H1 (cell line): ENCODE measurements at regions not wholly inside any gene's neighbourhood (a gene's known extent, or its start where the extent isn't known, plus 50 kb on each side); places are given as distances from the start of the nearest gene placed in this dataset.

Experiments used
- CTCF ChIA-PET: fragments of 300-600 bp; sonication (Branson Sonifier 250); formaldehyde crosslinking; loops from one replicate; lab custom pipeline; 2021; ENCODE audit not compliant: partially characterized antibody; lab: Charles Lee
- POLR2A ChIA-PET: fragments of 300-600 bp; sonication (Branson Sonifier 250); formaldehyde crosslinking; loops from one replicate; lab custom pipeline; 2021; ENCODE audit warnings: inconsistent platforms; ENCODE audit not compliant: partially characterized antibody; lab: Charles Lee
- DNase-seq, 2 experiments: peaks; one replicate each; pipeline versions ENCODE4 v3.0.0 to v3.0.0-alpha.2; 2010 to 2022; ENCODE audit warnings: low spot score in 2 of 2, low read depth in 1 of 2, mixed read lengths in 1 of 2
- FAIRE-seq: peaks from 2 replicates; lab custom pipeline; 2011; peaks lifted over from hg19 to GRCh38; lab: Jason Lieb, UNC
- H2AFZ ChIP-seq: 2 replicates; pipeline ENCODE4 v1.8.1; 2012; ENCODE audit warnings: low read length, inconsistent platforms
- H2AK5ac ChIP-seq: 2 replicates; pipeline ENCODE4 v1.6.1; 2013; ENCODE audit warnings: low read depth, low read length
- H2BK120ac ChIP-seq: replicated peaks from 2 replicates; pipeline ENCODE3; 2013; ENCODE audit warnings: low read depth, low read length, inconsistent platforms
- H2BK12ac ChIP-seq: 2 replicates; pipeline ENCODE4 v1.6.1; 2013; ENCODE audit warnings: low read depth, low read length
- H2BK15ac ChIP-seq: 2 replicates; pipeline ENCODE4 v1.6.1; 2013; ENCODE audit warnings: low read length
- H2BK20ac ChIP-seq: 2 replicates; pipeline ENCODE4 v1.6.1; 2013; ENCODE audit warnings: low read length
- H2BK5ac ChIP-seq: 2 replicates; pipeline ENCODE4 v1.6.1; 2013; ENCODE audit warnings: low read depth, low read length
- H3K14ac ChIP-seq: 2 replicates; pipeline ENCODE4 v1.6.1; 2013; ENCODE audit warnings: inconsistent platforms; ENCODE audit not compliant: insufficient read length
- H3K18ac ChIP-seq: 2 replicates; pipeline ENCODE4 v1.6.1; 2013; ENCODE audit warnings: low read length; ENCODE audit errors: extremely low read depth
- H3K23ac ChIP-seq: 2 replicates; pipeline ENCODE4 v1.6.1; 2013; ENCODE audit warnings: inconsistent platforms; ENCODE audit not compliant: insufficient read length
- H3K23me2 ChIP-seq: 2 replicates; pipeline ENCODE4 v1.6.1; 2013; ENCODE audit warnings: low read depth, low read length
- H3K27ac ChIP-seq: 2 replicates; pipeline ENCODE4 v1.6.1; 2011; ENCODE audit warnings: low read depth, low read length, inconsistent platforms
- H3K27me3 ChIP-seq, 4 experiments: replicated peaks in 1 of 4; 1 replicate in 1 of 4; 2 replicates in 3 of 4; pipeline versions ENCODE4 v1.6.1 to v1.8.1; 2011 to 2013; ENCODE audit warnings: low read length in 3 of 4, mild to moderate bottlenecking in 3 of 4, inconsistent platforms in 2 of 4, mixed read lengths in 2 of 4, moderate library complexity in 1 of 4; ENCODE audit not compliant: control insufficient read depth in 3 of 4, insufficient read depth in 3 of 4; ENCODE audit errors: extremely low read depth in 1 of 4
- H3K36me3 ChIP-seq, 4 experiments: 2 replicates each; pipeline versions ENCODE4 v1.6.1 to v1.8.1; 2011 to 2013; ENCODE audit warnings: mild to moderate bottlenecking in 4 of 4, low read length in 3 of 4, moderate library complexity in 2 of 4, control low read depth in 1 of 4, inconsistent platforms in 1 of 4; ENCODE audit not compliant: insufficient read depth in 4 of 4, control insufficient read depth in 2 of 4
- H3K4ac ChIP-seq: replicated peaks from 2 replicates; pipeline ENCODE3; 2013; ENCODE audit warnings: low read length, low read depth, mixed read lengths, inconsistent platforms; ENCODE audit not compliant: insufficient read length
- H3K4me1 ChIP-seq, 4 experiments: replicated peaks in 1 of 4; 1 replicate in 1 of 4; 2 replicates in 3 of 4; pipeline versions ENCODE4 v1.6.1 to v1.8.1; 2011 to 2013; ENCODE audit warnings: low read length in 3 of 4, inconsistent platforms in 2 of 4, mixed read lengths in 1 of 4; ENCODE audit not compliant: insufficient read depth in 4 of 4, control insufficient read depth in 3 of 4
- H3K4me2 ChIP-seq, 2 experiments: 2 replicates each; pipeline versions ENCODE4 v1.6.1 to v1.8.1; 2011 to 2013; ENCODE audit warnings: low read depth in 2 of 2, low read length in 2 of 2, control low read depth in 1 of 2, inconsistent platforms in 1 of 2, mild to moderate bottlenecking in 1 of 2; ENCODE audit not compliant: insufficient read depth in 1 of 2
- H3K4me3 ChIP-seq, 4 experiments: fragments of 200-600, 300-600 bp in 1 of 4; sonication (generic), shearing (Covaris generic), sonication (Bioruptor Twin) in 1 of 4; 2 replicates each; pipeline versions ENCODE4 v1.5.1 to v1.8.1; 2011 to 2016; ENCODE audit warnings: low read length in 4 of 4, low read depth in 3 of 4, control low read depth in 2 of 4, inconsistent platforms in 2 of 4, mild to moderate bottlenecking in 2 of 4, mixed read lengths in 1 of 4, moderate library complexity in 1 of 4; ENCODE audit not compliant: insufficient read depth in 2 of 4; ENCODE audit errors: extremely low read depth in 1 of 4
- H3K56ac ChIP-seq: replicated peaks from 2 replicates; pipeline ENCODE3; 2013; ENCODE audit warnings: low read depth, mild to moderate bottlenecking, mixed read lengths, low read length, inconsistent platforms; ENCODE audit not compliant: insufficient read length
- H3K79me1 ChIP-seq: 2 replicates; pipeline ENCODE4 v1.6.1; 2013; ENCODE audit warnings: low read depth, low read length, control low read depth
- H3K79me2 ChIP-seq, 2 experiments: 2 replicates each; pipeline versions ENCODE4 v1.6.1 to v1.8.1; 2012 to 2013; ENCODE audit warnings: low read length in 2 of 2, mild to moderate bottlenecking in 2 of 2, inconsistent platforms in 1 of 2; ENCODE audit not compliant: insufficient read depth in 2 of 2, control insufficient read depth in 1 of 2
- H3K9ac ChIP-seq, 4 experiments: replicated peaks in 1 of 4; 1 replicate in 1 of 4; 2 replicates in 3 of 4; pipeline versions ENCODE4 v1.6.1 to v1.8.1; 2011 to 2013; ENCODE audit warnings: low read depth in 3 of 4, low read length in 3 of 4, control low read depth in 2 of 4, mild to moderate bottlenecking in 2 of 4, moderate library complexity in 2 of 4, inconsistent platforms in 1 of 4; ENCODE audit errors: extremely low read depth in 1 of 4
- H3K9me3 ChIP-seq, 2 experiments: 2 replicates each; pipeline versions ENCODE4 v1.6.1 to v1.8.1; 2012 to 2013; ENCODE audit warnings: mild to moderate bottlenecking in 2 of 2, moderate library complexity in 2 of 2, control low read depth in 1 of 2, inconsistent platforms in 1 of 2, low read depth in 1 of 2, low read length in 1 of 2, mixed read lengths in 1 of 2; ENCODE audit not compliant: insufficient read depth in 2 of 2
- H4K20me1 ChIP-seq, 2 experiments: replicated peaks in 1 of 2; 2 replicates each; pipeline versions ENCODE3 to v1.8.1; 2011 to 2013; ENCODE audit warnings: inconsistent platforms in 2 of 2, low read length in 2 of 2, mild to moderate bottlenecking in 1 of 2; ENCODE audit not compliant: insufficient read depth in 2 of 2, control insufficient read depth in 1 of 2
- H4K5ac ChIP-seq: 2 replicates; pipeline ENCODE4 v1.6.1; 2013; ENCODE audit warnings: low read length, low read depth, mixed read lengths, inconsistent platforms; ENCODE audit not compliant: insufficient read length
- H4K8ac ChIP-seq: 2 replicates; pipeline ENCODE4 v1.8.0; 2013; ENCODE audit warnings: mild to moderate bottlenecking, moderate library complexity, low read length, inconsistent platforms; ENCODE audit not compliant: insufficient read depth; ENCODE audit errors: extremely low read depth
- H4K91ac ChIP-seq: replicated peaks from 2 replicates; pipeline ENCODE3; 2013; ENCODE audit warnings: low read length, mixed read lengths, inconsistent platforms; ENCODE audit not compliant: insufficient read length
- CBX5 ChIP-seq: fragments of 300-800, 300-1000 bp; sonication (generic); IDR thresholded peaks from 2 replicates; pipeline ENCODE4 v1.7.1; 2016; ENCODE audit warnings: antibody characterized with exemption, low read length, low read depth
- CBX8 ChIP-seq: fragments of 300-800, 300-1000 bp; sonication (generic); IDR thresholded peaks from 2 replicates; pipeline ENCODE4 v1.7.1; 2016; ENCODE audit warnings: low read depth, low read length, borderline replicate concordance
- CHD1 ChIP-seq: IDR thresholded peaks from 2 replicates; pipeline ENCODE4 v1.6.1; 2012; ENCODE audit warnings: low read depth, low read length, improper control_type of control experiment
- CHD2 ChIP-seq: IDR thresholded peaks from 2 replicates; pipeline ENCODE4 v1.6.1; 2012; ENCODE audit warnings: low read length, improper control_type of control experiment
- EP300 ChIP-seq, 2 experiments: IDR thresholded peaks; 1 replicate in 1 of 2; 2 replicates in 1 of 2; pipeline ENCODE4 v1.6.1; 2011 to 2012; ENCODE audit warnings: low read depth in 2 of 2, low read length in 2 of 2, mild to moderate bottlenecking in 2 of 2, borderline replicate concordance in 1 of 2, inconsistent platforms in 1 of 2, moderate library complexity in 1 of 2
- FOSL1 ChIP-seq: IDR thresholded peaks from 2 replicates; pipeline ENCODE4 v1.6.1; 2011; ENCODE audit warnings: mild to moderate bottlenecking, low read depth, low read length, moderate library complexity; ENCODE audit not compliant: insufficient read depth
- RAD21 ChIP-seq, 2 experiments: IDR thresholded peaks in 1 of 2; conservative IDR thresholded peaks in 1 of 2; 2 replicates each; pipeline ENCODE4 v1.6.1; 2011; ENCODE audit warnings: low read depth in 2 of 2, low read length in 2 of 2, improper control_type of control experiment in 1 of 2, inconsistent platforms in 1 of 2, mild to moderate bottlenecking in 1 of 2, moderate library complexity in 1 of 2
- RBBP5 ChIP-seq: IDR thresholded peaks from 2 replicates; pipeline ENCODE4 v1.7.1; 2012; ENCODE audit warnings: low read depth, mild to moderate bottlenecking, inconsistent platforms, low read length, moderate library complexity, borderline replicate concordance
- RFX5 ChIP-seq: IDR thresholded peaks from 2 replicates; pipeline ENCODE4 v1.6.1; 2011; ENCODE audit warnings: low read depth, low read length, improper control_type of control experiment, borderline replicate concordance
- RNF2 ChIP-seq: fragments of 200-900, 300-1000 bp; sonication (generic); IDR thresholded peaks from 2 replicates; pipeline ENCODE4 v1.7.1; 2016; ENCODE audit warnings: borderline replicate concordance, low read depth, mild to moderate bottlenecking, antibody characterized with exemption, low read length; ENCODE audit not compliant: poor library complexity, severe bottlenecking; ENCODE audit errors: missing control alignments
- SUZ12 ChIP-seq: fragments of 200-600 bp; sonication (generic); IDR thresholded peaks from 2 replicates; pipeline ENCODE4 v1.6.1; 2012; ENCODE audit warnings: mild to moderate bottlenecking, inconsistent platforms, low read length, moderate library complexity, mixed read lengths
- WGBS, 2 experiments: shearing (Covaris generic) in 1 of 2; methylation state at CpG; one replicate each; pipeline versions ENCODE4 v1.1.6 to v1.1.7; 2013 to 2015; ENCODE audit warnings: low lambda C conversion rate in 2 of 2, mixed read lengths in 2 of 2, inconsistent platforms in 1 of 2, low coverage in 1 of 2, missing lambda C conversion rate in 1 of 2; ENCODE audit not compliant: insufficient replicate concordance in 2 of 2, insufficient coverage in 1 of 2, insufficient read length in 1 of 2; ENCODE audit errors: extremely low coverage in 1 of 2, missing lambda C conversion rate in 1 of 2; 5-methylcytosine and 5-hydroxymethylcytosine counted together
- TF ChIP-seq, protein P1 (sequence below): IDR thresholded peaks from 2 replicates; pipeline ENCODE4 v1.6.1; 2011; ENCODE audit warnings: low read length, improper control_type of control experiment

DNA sequence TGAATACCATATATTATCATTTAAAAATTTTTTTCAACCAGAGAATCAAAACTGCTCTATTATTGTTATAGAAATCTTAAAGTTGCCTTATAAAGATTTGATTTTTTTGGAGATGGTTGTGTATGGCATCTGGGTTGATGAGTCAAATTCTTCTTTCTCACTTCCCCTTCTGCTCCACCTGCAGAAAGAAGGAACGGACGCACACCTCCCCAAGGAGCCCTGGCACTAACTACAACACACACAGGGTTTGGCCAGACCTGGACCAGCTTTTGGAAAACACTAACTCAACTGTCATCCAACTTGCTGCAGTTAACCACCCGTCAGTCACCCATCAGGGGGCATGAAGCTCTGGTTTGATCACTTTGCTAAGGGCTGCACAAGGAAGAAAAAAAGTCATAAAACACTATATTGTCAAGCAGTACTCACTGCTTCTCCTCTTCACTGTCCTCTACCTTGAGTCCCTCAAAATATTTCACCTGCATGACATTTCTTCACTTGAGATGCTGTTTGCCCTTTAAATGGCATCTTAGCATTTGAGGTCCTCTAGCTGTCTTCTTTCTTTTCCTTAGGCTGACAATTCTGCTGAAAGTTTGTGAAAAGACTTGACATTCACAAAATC, 266.7 kb upstream of the PHF14 start:
- H3K4me2 ChIP-seq, result no peak overlapping the region
- H3K23me2 ChIP-seq, result no peaks in the 10 kb centered on the region
- H2AK5ac ChIP-seq, result no peak overlapping the region
- no peak overlapping the region for H2BK20ac ChIP-seq
- H2BK12ac ChIP-seq, result no peak overlapping the region
- H3K56ac ChIP-seq, result no peak overlapping the region
- no peak overlapping the region for H3K14ac ChIP-seq
- no peak overlapping the region for H3K18ac ChIP-seq
- H4K5ac ChIP-seq, result no peak overlapping the region
- H3K79me2 ChIP-seq, result no peaks in the 10 kb centered on the region
- H3K4me3 ChIP-seq, result no peak overlapping the region
- H2BK120ac ChIP-seq, result no peak overlapping the region
- H3K27me3 ChIP-seq, result no peaks in the 10 kb centered on the region
- H3K9me3 ChIP-seq, result no peaks in the 10 kb centered on the region
- no peak overlapping the region for H2BK5ac ChIP-seq
- H3K9ac ChIP-seq, result no peak overlapping the region
- no peaks in the 10 kb centered on the region for H4K20me1 ChIP-seq
- H3K4me1 ChIP-seq, result no peaks in the 10 kb centered on the region
- H3K79me1 ChIP-seq, result no peaks in the 10 kb centered on the region
- H2AFZ ChIP-seq, result no peak overlapping the region
- H4K8ac ChIP-seq, result no peak overlapping the region
- no peak for DNase-seq
- H3K27ac ChIP-seq, result no peak overlapping the region
- no peak overlapping the region for H3K23ac ChIP-seq
- 90% methylated on average over 3 of the region's 3 CpGs; no CpG with 5 or more reads in 1 of the 2 experiments for WGBS, 2 experiments
- POLR2A ChIA-PET, result no interaction called here
- no peaks in the 10 kb centered on the region for H3K36me3 ChIP-seq
- H2BK15ac ChIP-seq, result no peak overlapping the region
- H3K4ac ChIP-seq, result no peak overlapping the region
- H4K91ac ChIP-seq, result no peak overlapping the region
- CTCF ChIA-PET, result interaction anchor here (1.2 to 1.3 kb wide), 2 partner anchors 23 to 294 kb away, joined by 3 read pairs; no protein-coding TSS in a partner anchor
- no peak for FAIRE-seq
- TF ChIP-seq, protein P1, sequence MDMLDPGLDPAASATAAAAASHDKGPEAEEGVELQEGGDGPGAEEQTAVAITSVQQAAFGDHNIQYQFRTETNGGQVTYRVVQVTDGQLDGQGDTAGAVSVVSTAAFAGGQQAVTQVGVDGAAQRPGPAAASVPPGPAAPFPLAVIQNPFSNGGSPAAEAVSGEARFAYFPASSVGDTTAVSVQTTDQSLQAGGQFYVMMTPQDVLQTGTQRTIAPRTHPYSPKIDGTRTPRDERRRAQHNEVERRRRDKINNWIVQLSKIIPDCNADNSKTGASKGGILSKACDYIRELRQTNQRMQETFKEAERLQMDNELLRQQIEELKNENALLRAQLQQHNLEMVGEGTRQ, result no peak
- TF ChIP-seq CBX8, result no peak
- no peak for TF ChIP-seq FOSL1
- no peak for TF ChIP-seq RBBP5
- TF ChIP-seq RNF2, result no peak
- TF ChIP-seq SUZ12, result no peak
- no peak for TF ChIP-seq CBX5
- TF ChIP-seq RAD21 (IDR thresholded peaks at IDR 0.05 in 1 of 2, conservative IDR thresholded peaks at IDR 0.05 in 1 of 2; ENCODE audit: low read depth in 2 of 2, low read length in 2 of 2), result no peak
- no peak for TF ChIP-seq EP300 (IDR thresholded peaks at IDR 0.05; ENCODE audit: borderline replicate concordance in 1 of 2, low read depth in 2 of 2, low read length in 2 of 2)
- no peak for TF ChIP-seq RFX5
- TF ChIP-seq CHD2, result no peak
- TF ChIP-seq CHD1, result no peak
